Smooth muscle cell (in vitro differentiated cells): ENCODE measurements at regions not wholly inside any gene's neighbourhood (a gene's known extent, or its start where the extent isn't known, plus 50 kb on each side); places are given as distances from the start of the nearest gene placed in this dataset.

Experiments
- DNase-seq: peaks from one replicate; lab custom pipeline; 2025; ENCODE audit not compliant: unreplicated experiment; lab: John Stamatoyannopoulos, UW
- H2AFZ ChIP-seq: fragments of 200-600 bp; sonication (generic); 2 replicates; pipeline ENCODE4 v1.6.0; 2016; ENCODE audit warnings: antibody characterized with exemption, low read depth, mild to moderate bottlenecking
- H3F3A ChIP-seq: fragments of 200-600 bp; sonication (generic); 2 replicates; pipeline ENCODE4 v1.6.0; 2017; ENCODE audit warnings: antibody characterized with exemption, low read depth
- H3K27ac ChIP-seq: fragments of 200-600 bp; sonication (generic); 2 replicates; pipeline ENCODE4 v1.5.1; 2016; ENCODE audit warnings: low read depth, mild to moderate bottlenecking
- H3K27me3 ChIP-seq: fragments of 200-600 bp; sonication (generic); 2 replicates; pipeline ENCODE4 v1.6.1; 2016; ENCODE audit warnings: low read depth, mild to moderate bottlenecking
- H3K36me3 ChIP-seq: fragments of 200-600 bp; sonication (generic); 2 replicates; pipeline ENCODE4 v1.5.1; 2016; ENCODE audit warnings: low read depth
- H3K4me1 ChIP-seq: fragments of 200-600 bp; sonication (generic); 2 replicates; pipeline ENCODE4 v1.5.1; 2016; ENCODE audit warnings: low read depth
- H3K4me2 ChIP-seq: fragments of 200-600 bp; sonication (generic); 2 replicates; pipeline ENCODE4 v1.6.0; 2016; ENCODE audit warnings: mild to moderate bottlenecking
- H3K4me3 ChIP-seq: fragments of 200-600 bp; sonication (generic); 2 replicates; pipeline ENCODE4 v1.5.1; 2016; ENCODE audit warnings: mild to moderate bottlenecking
- H3K79me2 ChIP-seq: fragments of 200-600 bp; sonication (generic); 2 replicates; pipeline ENCODE4 v1.6.0; 2016; ENCODE audit warnings: low read depth, mild to moderate bottlenecking
- H3K9ac ChIP-seq: fragments of 200-600 bp; sonication (generic); 2 replicates; pipeline ENCODE4 v1.6.0; 2016; ENCODE audit warnings: low read depth
- H3K9me3 ChIP-seq: fragments of 200-600 bp; sonication (generic); replicated peaks from 2 replicates; pipeline ENCODE4 v1.5.1; 2016; ENCODE audit warnings: low read depth
- H4K20me1 ChIP-seq: fragments of 200-600 bp; sonication (generic); 2 replicates; pipeline ENCODE4 v1.6.0; 2016; ENCODE audit warnings: low read depth
- WGBS: methylation state at CpG from one replicate; pipeline ENCODE4 v1.1.7; 2016; ENCODE audit warnings: low lambda C conversion rate; 5-methylcytosine and 5-hydroxymethylcytosine counted together
- TF ChIP-seq, protein P1 (sequence below): fragments of 200-600 bp; sonication (generic); IDR thresholded peaks from 2 replicates; pipeline ENCODE4 v1.5.1; 2017; ENCODE audit warnings: borderline replicate concordance, mild to moderate bottlenecking, antibody characterized with exemption; ENCODE audit not compliant: insufficient read depth, poor library complexity, severe bottlenecking

GRCh38 chr15:26023691-26024090 is 160.6 kb upstream of the ATP10A start:
- peaks cover 7% of the 10 kb centered on the region for H3K4me1 ChIP-seq
- DNase-seq: no peak
- H3K79me2 ChIP-seq: no peaks in the 10 kb centered on the region
- H4K20me1 ChIP-seq: no peaks in the 10 kb centered on the region
- no peaks in the 10 kb centered on the region for H3K36me3 ChIP-seq
- no peak overlapping the region for H3K9ac ChIP-seq
- TF ChIP-seq, protein P1, sequence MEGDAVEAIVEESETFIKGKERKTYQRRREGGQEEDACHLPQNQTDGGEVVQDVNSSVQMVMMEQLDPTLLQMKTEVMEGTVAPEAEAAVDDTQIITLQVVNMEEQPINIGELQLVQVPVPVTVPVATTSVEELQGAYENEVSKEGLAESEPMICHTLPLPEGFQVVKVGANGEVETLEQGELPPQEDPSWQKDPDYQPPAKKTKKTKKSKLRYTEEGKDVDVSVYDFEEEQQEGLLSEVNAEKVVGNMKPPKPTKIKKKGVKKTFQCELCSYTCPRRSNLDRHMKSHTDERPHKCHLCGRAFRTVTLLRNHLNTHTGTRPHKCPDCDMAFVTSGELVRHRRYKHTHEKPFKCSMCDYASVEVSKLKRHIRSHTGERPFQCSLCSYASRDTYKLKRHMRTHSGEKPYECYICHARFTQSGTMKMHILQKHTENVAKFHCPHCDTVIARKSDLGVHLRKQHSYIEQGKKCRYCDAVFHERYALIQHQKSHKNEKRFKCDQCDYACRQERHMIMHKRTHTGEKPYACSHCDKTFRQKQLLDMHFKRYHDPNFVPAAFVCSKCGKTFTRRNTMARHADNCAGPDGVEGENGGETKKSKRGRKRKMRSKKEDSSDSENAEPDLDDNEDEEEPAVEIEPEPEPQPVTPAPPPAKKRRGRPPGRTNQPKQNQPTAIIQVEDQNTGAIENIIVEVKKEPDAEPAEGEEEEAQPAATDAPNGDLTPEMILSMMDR: no peak
- no peak overlapping the region for H3K27ac ChIP-seq
- no peak overlapping the region for H3K4me2 ChIP-seq
- H3F3A ChIP-seq: no peaks in the 10 kb centered on the region
- WGBS: 47% methylated on average over 5 of the region's 5 CpGs
- H3K9me3 ChIP-seq: no peaks in the 10 kb centered on the region
- no peaks in the 10 kb centered on the region for H3K27me3 ChIP-seq
- H3K4me3 ChIP-seq: no peak overlapping the region
- H2AFZ ChIP-seq: no peak overlapping the region

DNA sequence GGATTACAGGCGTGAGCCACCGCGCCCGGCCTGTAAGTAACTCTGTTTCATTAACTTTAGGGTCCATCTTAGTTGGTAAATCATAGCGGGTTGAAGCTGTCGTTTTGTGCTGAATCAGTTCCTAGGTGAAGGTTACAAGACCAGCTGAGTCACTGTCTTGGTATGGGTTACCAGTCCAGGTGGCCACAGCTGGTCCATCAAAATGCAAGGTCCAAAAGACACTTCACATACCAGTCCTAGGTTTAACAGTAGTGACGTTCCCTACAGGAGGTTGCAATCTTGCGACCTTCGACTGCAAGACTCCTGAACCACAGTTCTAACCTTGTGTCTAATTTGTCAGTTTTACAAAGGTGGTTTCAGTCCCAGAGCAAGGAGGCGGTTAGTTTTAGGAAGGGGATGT is 160.1 kb upstream of the ATP10A start:
- WGBS: 74% methylated on average over 10 of the region's 10 CpGs
- Histone ChIP-seq H2AFZ (no peak overlapping the region), H3K27ac (no peak overlapping the region), H3K4me2 (no peak overlapping the region), H3K4me3 (no peak overlapping the region), H3K36me3 (no peaks in the 10 kb centered on the region), H3K9me3 (no peaks in the 10 kb centered on the region), H3K9ac (no peak overlapping the region), H3F3A (no peaks in the 10 kb centered on the region), H3K27me3 (no peaks in the 10 kb centered on the region), H4K20me1 (no peaks in the 10 kb centered on the region), H3K79me2 (no peaks in the 10 kb centered on the region), H3K4me1 (peaks cover 2% of the 10 kb centered on the region)
- TF ChIP-seq, protein P1: no peak
- DNase-seq: no peak

- no peak overlapping the region for H3K9ac ChIP-seq
- no peak overlapping the region for H3K4me2 ChIP-seq
- no peak overlapping the region for H3K27ac ChIP-seq
- WGBS: 83% methylated on average over 8 of the region's 8 CpGs
- H3K36me3 ChIP-seq: no peaks in the 10 kb centered on the region
- TF ChIP-seq, protein P1: no peak
- no peaks in the 10 kb centered on the region for H3K4me1 ChIP-seq
- no peaks in the 10 kb centered on the region for H3K27me3 ChIP-seq
- no peaks in the 10 kb centered on the region for H3F3A ChIP-seq
- no peaks in the 10 kb centered on the region for H3K79me2 ChIP-seq
- no peak overlapping the region for H2AFZ ChIP-seq
- DNase-seq: no peak
- H3K9me3 ChIP-seq: no peaks in the 10 kb centered on the region
- no peak overlapping the region for H3K4me3 ChIP-seq
- H4K20me1 ChIP-seq: no peaks in the 10 kb centered on the region
Observed at GRCh38 chr15:26020871-26021270, 157.7 kb upstream of the ATP10A start.

DNA sequence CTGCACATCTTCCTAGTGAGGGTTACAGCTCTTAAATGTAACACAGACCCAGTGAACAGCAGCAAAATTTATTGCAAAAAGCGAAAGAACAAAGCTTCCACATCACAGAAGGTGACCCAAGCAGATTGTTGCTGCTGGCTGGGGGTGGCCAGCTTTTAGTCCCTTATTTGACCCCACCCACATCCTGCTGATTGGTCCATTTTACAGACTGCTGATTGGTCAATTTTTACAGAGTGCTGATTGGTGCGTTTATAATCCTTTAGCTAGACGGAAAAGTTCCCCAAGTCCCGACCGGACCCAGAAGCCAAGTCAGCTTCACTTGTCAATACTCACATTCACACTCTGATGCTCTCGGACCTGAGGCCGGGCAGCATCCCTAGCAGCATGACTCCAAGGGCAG is 154.5 kb upstream of the ATP10A start:
- no peak for DNase-seq
- no peaks in the 10 kb centered on the region for H3F3A ChIP-seq
- WGBS: 94% methylated on average over 7 of the region's 7 CpGs
- no peaks in the 10 kb centered on the region for H3K4me1 ChIP-seq
- H3K9ac ChIP-seq: no peak overlapping the region
- no peak overlapping the region for H3K4me2 ChIP-seq
- no peaks in the 10 kb centered on the region for H3K79me2 ChIP-seq
- no peaks in the 10 kb centered on the region for H3K27me3 ChIP-seq
- no peak overlapping the region for H3K4me3 ChIP-seq
- no peak overlapping the region for H2AFZ ChIP-seq
- TF ChIP-seq, protein P1: no peak
- H3K36me3 ChIP-seq: no peaks in the 10 kb centered on the region
- no peaks in the 10 kb centered on the region for H3K9me3 ChIP-seq
- no peaks in the 10 kb centered on the region for H4K20me1 ChIP-seq
- H3K27ac ChIP-seq: no peak overlapping the region
